ENCODE measurements at regions not wholly inside any gene's neighbourhood (a gene's known extent, or its start where the extent isn't known, plus 50 kb on each side); places are given as distances from the start of the nearest gene placed in this dataset.

GRCh38 chr13:90299238-90299637 is 1048.2 kb upstream of the MIR17HG start:
- no peak for TF ChIP-seq CTCF (IDR thresholded peaks at IDR 0.05)
- no peak for TF ChIP-seq POLR2A (IDR thresholded peaks at IDR 0.05)
- TF ChIP-seq EP300 (IDR thresholded peaks at IDR 0.05): no peak
- no peak for TF ChIP-seq POLR2AphosphoS5 (IDR thresholded peaks at IDR 0.05)

All from gastroesophageal sphincter (tissue), 3 donors.